ENCODE measurements at regions not wholly inside any gene's neighbourhood (a gene's known extent, or its start where the extent isn't known, plus 50 kb on each side); places are given as distances from the start of the nearest gene placed in this dataset.

DNA sequence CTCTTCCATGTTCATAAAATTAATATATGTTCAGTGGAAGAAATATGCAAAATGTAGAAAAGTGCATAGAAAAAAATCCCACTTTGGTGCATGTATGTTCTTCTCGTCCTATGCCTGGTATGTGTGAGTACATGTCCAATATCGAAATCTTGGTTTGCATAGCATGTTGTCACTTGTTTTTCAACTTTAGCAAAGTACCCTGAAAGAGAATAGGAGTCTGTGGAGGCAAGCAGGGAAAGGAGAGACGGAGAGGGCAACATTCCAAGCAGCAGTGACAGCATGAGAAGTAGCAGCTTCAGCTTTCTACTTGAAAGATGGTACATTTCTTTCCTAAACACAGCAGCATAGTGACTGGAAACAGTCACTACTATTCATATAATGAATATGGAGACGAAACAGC lies 56.8 kb upstream of the CACNA2D3 start:
- H4K5ac ChIP-seq (ENCODE audit: insufficient read length, low read depth, low read length) = no peak overlapping the region
- H3K27ac ChIP-seq (ENCODE audit: low read depth, low read length) = no peak overlapping the region; the same call in 1 of the 2 replicates
- no peak overlapping the region for H2BK12ac ChIP-seq (ENCODE audit: low read depth, low read length)
- no peak overlapping the region for H2AK5ac ChIP-seq (ENCODE audit: low read depth, low read length)
- no peaks in the 10 kb centered on the region for H3K4me1 ChIP-seq (replicated peaks in 1 of 4; ENCODE audit: control insufficient read depth in 3 of 4, insufficient read depth in 4 of 4, low read length in 3 of 4)
- H3K18ac ChIP-seq (ENCODE audit: extremely low read depth, low read length) = no peak overlapping the region
- H3K23me2 ChIP-seq (ENCODE audit: low read depth, low read length) = no peaks in the 10 kb centered on the region
- H2BK5ac ChIP-seq (ENCODE audit: low read depth, low read length) = no peak overlapping the region
- H3K23ac ChIP-seq (ENCODE audit: insufficient read length) = no peak overlapping the region
- no peak overlapping the region for H3K9ac ChIP-seq (replicated peaks in 1 of 4; ENCODE audit: extremely low read depth in 1 of 4, low read depth in 3 of 4, low read length in 3 of 4)
- ChIA-PET CTCF (ENCODE audit: partially characterized antibody) (interaction anchor here (1.4 to 1.7 kb wide), 2 partner anchors 13 to 16 kb away, joined by 4 to 5 read pairs; no protein-coding TSS in a partner anchor), POLR2A (ENCODE audit: partially characterized antibody) (interaction anchor here (0.7 to 0.8 kb wide), 2 partner anchors 13 to 14 kb away, joined by 3 read pairs; no protein-coding TSS in a partner anchor)
- H3K4ac ChIP-seq (replicated peaks; ENCODE audit: insufficient read length, low read depth, low read length) = no peak overlapping the region
- H2BK120ac ChIP-seq (replicated peaks; ENCODE audit: low read depth, low read length) = no peak overlapping the region
- H4K8ac ChIP-seq (ENCODE audit: extremely low read depth, insufficient read depth, low read length) = no peak overlapping the region
- H3K9me3 ChIP-seq (ENCODE audit: insufficient read depth in 2 of 2, low read depth in 1 of 2, low read length in 1 of 2) = peaks cover 12 to 13% of the 10 kb centered on the region in 2 experiments
- H4K20me1 ChIP-seq (replicated peaks in 1 of 2; ENCODE audit: control insufficient read depth in 1 of 2, insufficient read depth in 2 of 2, low read length in 2 of 2) = no peaks in the 10 kb centered on the region
- H3K4me2 ChIP-seq (ENCODE audit: insufficient read depth in 1 of 2, low read depth in 2 of 2, low read length in 2 of 2) = no peak overlapping the region
- no peak overlapping the region for H3K4me3 ChIP-seq (ENCODE audit: extremely low read depth in 1 of 4, insufficient read depth in 2 of 4, low read depth in 3 of 4, low read length in 4 of 4)
- no peaks in the 10 kb centered on the region for H3K79me1 ChIP-seq (ENCODE audit: low read depth, low read length)
- no peaks in the 10 kb centered on the region for H3K36me3 ChIP-seq (ENCODE audit: control insufficient read depth in 2 of 4, insufficient read depth in 4 of 4, low read length in 3 of 4)
- DNase-seq (ENCODE audit: low read depth in 1 of 2, low spot score in 2 of 2) = no peak
- no peak overlapping the region; the same call in 1 of the 2 replicates for H2AFZ ChIP-seq (ENCODE audit: low read length)
- H3K14ac ChIP-seq (ENCODE audit: insufficient read length) = no peak overlapping the region
- no peak overlapping the region for H4K91ac ChIP-seq (replicated peaks; ENCODE audit: insufficient read length, low read length)
- no peak overlapping the region for H2BK20ac ChIP-seq (ENCODE audit: low read length)
- no peak overlapping the region for H2BK15ac ChIP-seq (ENCODE audit: low read length)
- H3K79me2 ChIP-seq (ENCODE audit: control insufficient read depth in 1 of 2, insufficient read depth in 2 of 2, low read length in 2 of 2) = no peaks in the 10 kb centered on the region
- H3K56ac ChIP-seq (replicated peaks; ENCODE audit: insufficient read length, low read depth, low read length) = no peak overlapping the region
- 82% methylated on average over 4 of the region's 4 CpGs; no CpG with 5 or more reads in 1 of the 2 experiments for WGBS, 2 experiments (ENCODE audit: extremely low coverage in 1 of 2, insufficient coverage in 1 of 2, insufficient read length in 1 of 2, insufficient replicate concordance in 2 of 2, low coverage in 1 of 2, low lambda C conversion rate in 2 of 2, missing lambda C conversion rate in 1 of 2)
- FAIRE-seq = no peak
- no peaks in the 10 kb centered on the region for H3K27me3 ChIP-seq (replicated peaks in 1 of 4; ENCODE audit: control insufficient read depth in 3 of 4, extremely low read depth in 1 of 4, insufficient read depth in 3 of 4, low read length in 3 of 4)
- TF ChIP-seq SAP30 (IDR thresholded peaks at IDR 0.05; ENCODE audit: insufficient read depth, insufficient replicate concordance, low read length) (no peak), NANOG (IDR thresholded peaks at IDR 0.05; ENCODE audit: insufficient read depth, low read depth, low read length, poor library complexity, severe bottlenecking) (no peak), KDM1A (IDR thresholded peaks at IDR 0.05; ENCODE audit: borderline replicate concordance, low read length) (no peak), YY1 (IDR thresholded peaks at IDR 0.05; ENCODE audit: low read depth, low read length) (no peak)

Data from H1 (cell line).